IMR-90 (cell line): ENCODE measurements at regions not wholly inside any gene's neighbourhood (a gene's known extent, or its start where the extent isn't known, plus 50 kb on each side); places are given as distances from the start of the nearest gene placed in this dataset.

Source experiments
- ATAC-seq: fragments of 200-7000 bp; cut with Tn5 transposase; 2 replicates; pipeline ENCODE4 v1.9.1; 2020; ENCODE audit warnings: low read depth, mild to moderate bottlenecking, moderate library complexity
- BruUV-seq: library from RNA; stranded (reverse); fragments of 400-500 nt; replicated peaks from 2 replicates; lab custom pipeline; 2021; lab: Mats Ljungman, UMichigan
- CTCF ChIA-PET: fragments of 300-600 bp; formaldehyde crosslinking; extraction: SDS; loops from one replicate; lab custom pipeline; 2021; ENCODE audit warnings: antibody characterized with exemption; lab: Yijun Ruan, JAX
- POLR2A ChIA-PET: fragments of 300-600 bp; sonication (Branson Sonifier 250); formaldehyde crosslinking; loops from one replicate; lab custom pipeline; 2022; ENCODE audit warnings: antibody characterized with exemption; ENCODE audit not compliant: unreplicated experiment; lab: Charles Lee
- DNase-seq: peaks from one replicate; pipeline ENCODE4 v3.0.0; 2013
- H2AFZ ChIP-seq: replicated peaks from 2 replicates; pipeline ENCODE3; 2013; ENCODE audit warnings: low read length, mild to moderate bottlenecking; ENCODE audit not compliant: poor library complexity
- H2AK5ac ChIP-seq: 2 replicates; pipeline ENCODE4 v1.6.1; 2013; ENCODE audit warnings: low read depth, low read length, inconsistent platforms
- H2AK9ac ChIP-seq: replicated peaks from 2 replicates; pipeline ENCODE3; 2013; ENCODE audit warnings: mild to moderate bottlenecking, low read depth, low read length, moderate library complexity; ENCODE audit not compliant: poor library complexity
- H2BK120ac ChIP-seq: 2 replicates; pipeline ENCODE4 v1.6.1; 2013; ENCODE audit warnings: low read depth, low read length, inconsistent platforms
- H2BK15ac ChIP-seq: 3 replicates; pipeline ENCODE4 v1.6.1; 2013; ENCODE audit warnings: low read depth, low read length, inconsistent platforms
- H2BK20ac ChIP-seq: 2 replicates; pipeline ENCODE4 v1.6.1; 2013; ENCODE audit warnings: low read depth, mild to moderate bottlenecking, inconsistent platforms, low read length, moderate library complexity
- H2BK5ac ChIP-seq: 2 replicates; pipeline ENCODE4 v1.6.1; 2013; ENCODE audit warnings: mild to moderate bottlenecking, low read depth, low read length, inconsistent platforms; ENCODE audit not compliant: poor library complexity, severe bottlenecking
- H3K14ac ChIP-seq: replicated peaks from 2 replicates; pipeline ENCODE4 v1.6.1; 2013; ENCODE audit warnings: low read depth, low read length, inconsistent platforms
- H3K18ac ChIP-seq: 2 replicates; pipeline ENCODE4 v1.6.1; 2013; ENCODE audit warnings: low read depth, low read length, control low read depth
- H3K23ac ChIP-seq: 2 replicates; pipeline ENCODE4 v1.6.1; 2013; ENCODE audit warnings: low read depth, low read length, inconsistent platforms
- H3K27ac ChIP-seq: 2 replicates; pipeline ENCODE4 v1.5.1; 2013; ENCODE audit warnings: mild to moderate bottlenecking, control low read depth, low read length; ENCODE audit not compliant: insufficient read depth
- H3K27me3 ChIP-seq: 2 replicates; pipeline ENCODE4 v1.6.1; 2013; ENCODE audit warnings: low read length; ENCODE audit not compliant: control insufficient read depth, insufficient read depth
- H3K36me3 ChIP-seq: 2 replicates; pipeline ENCODE4 v1.6.1; 2013; ENCODE audit warnings: low read length, mixed read lengths; ENCODE audit not compliant: control insufficient read depth, insufficient read depth
- H3K4ac ChIP-seq: 2 replicates; pipeline ENCODE4 v1.6.1; 2013; ENCODE audit warnings: low read depth, low read length, inconsistent platforms
- H3K4me1 ChIP-seq: 2 replicates; pipeline ENCODE4 v1.6.1; 2013; ENCODE audit warnings: low read length, mixed read lengths; ENCODE audit not compliant: control insufficient read depth, insufficient read depth
- H3K4me2 ChIP-seq: 2 replicates; pipeline ENCODE4 v1.6.1; 2013; ENCODE audit warnings: low read depth, mild to moderate bottlenecking, control low read depth, low read length, moderate library complexity
- H3K4me3 ChIP-seq: 2 replicates; pipeline ENCODE4 v1.5.1; 2013; ENCODE audit warnings: low read depth, mild to moderate bottlenecking, control low read depth, low read length, moderate library complexity; ENCODE audit not compliant: insufficient read depth
- H3K56ac ChIP-seq: 2 replicates; pipeline ENCODE4 v1.6.1; 2013; ENCODE audit warnings: low read length, inconsistent platforms; ENCODE audit not compliant: insufficient read depth; ENCODE audit errors: extremely low read depth
- H3K79me1 ChIP-seq, 2 experiments: 2 replicates each; pipeline ENCODE4 v1.6.1; 2013; ENCODE audit warnings: low read length in 2 of 2, inconsistent platforms in 1 of 2, low read depth in 1 of 2
- H3K9ac ChIP-seq: 2 replicates; pipeline ENCODE4 v1.6.1; 2013; ENCODE audit warnings: low read depth, low read length, control low read depth
- H3K9me1 ChIP-seq: 2 replicates; pipeline ENCODE4 v1.6.1; 2013; ENCODE audit warnings: low read length, inconsistent platforms; ENCODE audit not compliant: insufficient read depth
- H3K9me3 ChIP-seq: 2 replicates; pipeline ENCODE4 v1.6.1; 2013; ENCODE audit warnings: low read length; ENCODE audit not compliant: control insufficient read depth, insufficient read depth
- H4K20me1 ChIP-seq: 2 replicates; pipeline ENCODE4 v1.6.1; 2013; ENCODE audit warnings: low read length, inconsistent platforms; ENCODE audit not compliant: insufficient read depth
- H4K5ac ChIP-seq: 2 replicates; pipeline ENCODE4 v1.6.1; 2013; ENCODE audit warnings: mild to moderate bottlenecking, low read depth, low read length, control low read depth
- H4K8ac ChIP-seq, 2 experiments: 2 replicates each; pipeline ENCODE4 v1.6.1; 2013; ENCODE audit warnings: low read depth in 2 of 2, low read length in 2 of 2, control low read depth in 1 of 2, inconsistent platforms in 1 of 2
- H4K91ac ChIP-seq: 2 replicates; pipeline ENCODE4 v1.6.1; 2013; ENCODE audit warnings: low read depth, low read length, inconsistent platforms; ENCODE audit not compliant: insufficient read depth
- CTCF ChIP-seq: conservative IDR thresholded peaks from 2 replicates; pipeline ENCODE4 v1.5.1; 2012; ENCODE audit warnings: mild to moderate bottlenecking, low read depth, low read length, improper control_type of control experiment
- WGBS, 2 experiments: methylation state at CpG; one replicate each; pipeline versions ENCODE4 v1.1.5 to v1.1.7; 2013; ENCODE audit warnings: missing lambda C conversion rate in 2 of 2; ENCODE audit not compliant: insufficient read length in 1 of 2; ENCODE audit errors: extremely low coverage in 2 of 2; 5-methylcytosine and 5-hydroxymethylcytosine counted together
- dilution Hi-C: fragments of 300-500 bp; cut with HindIII; formaldehyde crosslinking; loops from one replicate; pipeline ENCODE4 v1.14.3; 2018; ENCODE audit warnings: low sequenced_read_pairs; ENCODE audit not compliant: unreplicated experiment
- in situ Hi-C: fragments of 300-500 bp; cut with MboI; formaldehyde crosslinking; loops from 3 replicates; pipeline ENCODE4 v1.14.3; 2019; ENCODE audit warnings: low sequenced_read_pairs, inconsistent platforms, mixed read lengths
- intact Hi-C: fragments of 100-400 bp; cut with micrococcal nuclease; formaldehyde crosslinking; loops from 2 replicates; pipeline ENCODE4 v1.10.0; 2022

- Histone ChIP-seq H2BK15ac (no peak overlapping the region), H4K8ac (no peak overlapping the region), H2AK5ac (no peak overlapping the region), H2BK20ac (no peak overlapping the region), H3K27me3 (no peaks in the 10 kb centered on the region), H4K20me1 (no peaks in the 10 kb centered on the region), H3K79me1 (no peaks in the 10 kb centered on the region), H3K9me3 (no peaks in the 10 kb centered on the region; the same call in 1 of the 2 replicates), H3K4me2 (no peak overlapping the region), H3K56ac (no peak overlapping the region), H2AK9ac (no peak overlapping the region), H3K23ac (no peak overlapping the region), H3K4ac (no peak overlapping the region), H3K14ac (no peak overlapping the region), H3K9me1 (no peaks in the 10 kb centered on the region), H2AFZ (no peak overlapping the region), H3K36me3 (no peaks in the 10 kb centered on the region), H2BK5ac (no peak overlapping the region), H3K18ac (no peak overlapping the region), H3K9ac (no peak overlapping the region), H3K4me1 (no peaks in the 10 kb centered on the region), H3K4me3 (no peak overlapping the region), H4K91ac (no peak overlapping the region), H4K5ac (no peak overlapping the region), H2BK120ac (no peak overlapping the region), H3K27ac (no peak overlapping the region)
- POLR2A ChIA-PET: no interaction called here
- DNase-seq (no peak), ATAC-seq (no peak)
- in situ Hi-C loops (no loop called here), intact Hi-C loops (no loop called here), dilution Hi-C loops (no loop called here)
- TF ChIP-seq CTCF: no peak
- CTCF ChIA-PET: no interaction called here
- no CpG with 5 or more reads among the region's 2 CpGs for WGBS, 2 experiments
- BruUV-seq: no TSS peak
Observed at GRCh38 chr1:175252561-175252960, 60.0 kb upstream of the KIAA0040 start.
